Lower leg skin (tissue), 3 donors: ENCODE measurements at regions not wholly inside any gene's neighbourhood (a gene's known extent, or its start where the extent isn't known, plus 50 kb on each side); places are given as distances from the start of the nearest gene placed in this dataset.

Experiments used
- POLR2A ChIP-seq, 2 donors: fragments of 450-650 bp; IDR thresholded peaks; one replicate each; pipeline ENCODE4 v1.6.1; 2016 to 2017; ENCODE audit warnings: antibody characterized with exemption in 2 of 2, mild to moderate bottlenecking in 1 of 2, moderate library complexity in 1 of 2
- TF ChIP-seq, protein P1 (sequence below), 3 donors: fragments of 450-650 bp; IDR thresholded peaks; one replicate each; pipeline ENCODE4 v1.5.1; 2016; ENCODE audit warnings: antibody characterized with exemption in 3 of 3, mild to moderate bottlenecking in 3 of 3, moderate library complexity in 2 of 3

DNA sequence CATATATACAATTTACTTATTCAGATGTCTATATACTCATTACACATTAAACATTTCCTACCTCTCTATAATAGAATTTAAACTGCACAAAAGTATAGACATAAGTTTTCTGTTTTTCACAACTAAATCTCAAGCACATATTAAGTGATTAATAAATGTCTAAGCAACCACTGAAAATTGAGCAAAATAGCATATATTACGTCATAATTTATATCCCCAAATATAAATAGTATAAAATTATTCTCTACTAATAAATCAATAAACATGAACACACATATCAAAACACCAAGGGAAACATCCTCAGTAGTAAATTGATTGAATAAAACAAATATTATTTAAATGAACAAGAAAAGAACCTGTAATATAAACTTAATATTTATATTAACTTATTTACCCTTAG, 865.1 kb downstream of the CDH18 start:
- TF ChIP-seq POLR2A (IDR thresholded peaks at IDR 0.05), result no peak
- TF ChIP-seq, protein P1, sequence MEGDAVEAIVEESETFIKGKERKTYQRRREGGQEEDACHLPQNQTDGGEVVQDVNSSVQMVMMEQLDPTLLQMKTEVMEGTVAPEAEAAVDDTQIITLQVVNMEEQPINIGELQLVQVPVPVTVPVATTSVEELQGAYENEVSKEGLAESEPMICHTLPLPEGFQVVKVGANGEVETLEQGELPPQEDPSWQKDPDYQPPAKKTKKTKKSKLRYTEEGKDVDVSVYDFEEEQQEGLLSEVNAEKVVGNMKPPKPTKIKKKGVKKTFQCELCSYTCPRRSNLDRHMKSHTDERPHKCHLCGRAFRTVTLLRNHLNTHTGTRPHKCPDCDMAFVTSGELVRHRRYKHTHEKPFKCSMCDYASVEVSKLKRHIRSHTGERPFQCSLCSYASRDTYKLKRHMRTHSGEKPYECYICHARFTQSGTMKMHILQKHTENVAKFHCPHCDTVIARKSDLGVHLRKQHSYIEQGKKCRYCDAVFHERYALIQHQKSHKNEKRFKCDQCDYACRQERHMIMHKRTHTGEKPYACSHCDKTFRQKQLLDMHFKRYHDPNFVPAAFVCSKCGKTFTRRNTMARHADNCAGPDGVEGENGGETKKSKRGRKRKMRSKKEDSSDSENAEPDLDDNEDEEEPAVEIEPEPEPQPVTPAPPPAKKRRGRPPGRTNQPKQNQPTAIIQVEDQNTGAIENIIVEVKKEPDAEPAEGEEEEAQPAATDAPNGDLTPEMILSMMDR (IDR thresholded peaks at IDR 0.05), result no peak
